Pancreas (tissue), 10 donors: ENCODE measurements at regions not wholly inside any gene's neighbourhood (a gene's known extent, or its start where the extent isn't known, plus 50 kb on each side); places are given as distances from the start of the nearest gene placed in this dataset.

Source experiments
- ATAC-seq, 4 donors: fragments of 200-7000 bp; cut with Tn5 transposase; one replicate each; pipeline versions ENCODE4 v1.8.0 to v1.9.1; 2020; ENCODE audit warnings: mild to moderate bottlenecking in 4 of 4, moderate library complexity in 4 of 4
- DNase-seq, 6 donors: peaks; one replicate each; pipeline ENCODE4 v3.0.0-alpha.2; 2020
- FAIRE-seq: peaks from 2 replicates; lab custom pipeline; 2012; peaks lifted over from hg19 to GRCh38; lab: Jason Lieb, UNC
- H3K27ac ChIP-seq, 4 donors: fragments of 200-600 bp; sonication (generic); 1 replicate in 3 of 4; 2 replicates in 1 of 4; pipeline versions ENCODE4 v1.5.0 to v1.8.0; 2020
- H3K27me3 ChIP-seq, 4 donors: fragments of 200-600 bp; one replicate each; pipeline ENCODE4 v1.8.0; 2021
- H3K36me3 ChIP-seq, 3 donors: fragments of 200-600 bp; sonication (generic) in 1 of 3; one replicate each; pipeline versions ENCODE4 v1.5.0 to v1.8.0; 2020 to 2021
- H3K4me1 ChIP-seq, 3 donors: fragments of 200-600 bp; one replicate each; pipeline ENCODE4 v1.8.0; 2021
- H3K4me3 ChIP-seq, 4 donors: fragments of 200-600 bp; sonication (generic) in 2 of 4; one replicate each; pipeline versions ENCODE4 v1.5.0 to v1.8.0; 2020 to 2021
- H3K9me3 ChIP-seq, 4 donors: fragments of 200-600 bp; one replicate each; pipeline ENCODE4 v1.8.0; 2021
- CTCF ChIP-seq, 4 donors: fragments of 200-600 bp; sonication (generic) in 3 of 4; IDR thresholded peaks; one replicate each; pipeline versions ENCODE4 v1.5.0 to v1.8.0; 2021; ENCODE audit warnings: antibody characterized with exemption in 4 of 4
- WGBS, 2 donors: extraction: QIAGEN DNeasy Blood & Tissue Kit; methylation state at CpG; one replicate each; pipeline ENCODE4 v1.1.7; 2013; 5-methylcytosine and 5-hydroxymethylcytosine counted together
- intact Hi-C, 3 donors: fragments of 100-400 bp; cut with DNase I; formaldehyde crosslinking; loops; one replicate each; pipeline versions ENCODE4 v1.11.1 to v1.14.2; 2022
- donor health status: healthy with polysubstance abuse.
- donor health status: DM: no; HTN: no; CAD: no; lungs with moderate emphysema.
- donor health status: DM: no; HTN: no; CAD: no.
- donor health status: control.
- donor health status: control.
- donor health status: Bipolar disorder and iron deficiency.
- donor health status: DM: yes; HTN: yes; CAD: no.
- donor health status: DM: no; HTN: no; CAD: no.
- donor health status: DM: no; HTN: no; CAD: no.
- donor health status: DM: yes; HTN: yes; CAD: no.

GRCh38 chr19:31715249-31715945 lies 366.2 kb upstream of the TSHZ3 start:
- WGBS, 2 donors: 57 to 64% methylated on average over 17 of the region's 17 CpGs
- H3K36me3 ChIP-seq: no peaks in the 10 kb centered on the region
- no peaks in the 10 kb centered on the region for H3K4me1 ChIP-seq
- no peak for FAIRE-seq
- H3K9me3 ChIP-seq: no peaks in the 10 kb centered on the region
- DNase-seq: no peak
- H3K27me3 ChIP-seq: peaks cover 0 to 26% (median 0%) of the 10 kb centered on the region in 4 donors
- intact Hi-C loops: no loop called here
- no peak overlapping the region for H3K27ac ChIP-seq
- H3K4me3 ChIP-seq: no peak overlapping the region
- no peak for ATAC-seq
- TF ChIP-seq CTCF (IDR thresholded peaks at IDR 0.05): no peak

GRCh38 chr19:31716826-31717225 lies 367.6 kb upstream of the TSHZ3 start:
- FAIRE-seq (no peak), DNase-seq (no peak), ATAC-seq (no peak)
- TF ChIP-seq CTCF (IDR thresholded peaks at IDR 0.05): no peak
- Histone ChIP-seq H3K4me1 (no peaks in the 10 kb centered on the region), H3K4me3 (no peak overlapping the region), H3K27me3 (peaks cover 0 to 26% (median 0%) of the 10 kb centered on the region in 4 donors), H3K27ac (no peak overlapping the region), H3K9me3 (no peaks in the 10 kb centered on the region), H3K36me3 (no peaks in the 10 kb centered on the region)
- WGBS, 2 donors: 39 to 41% methylated on average over 6 of the region's 6 CpGs
- intact Hi-C loops: no loop called here

GRCh38 chr19:31717269-31717923 lies 368.2 kb upstream of the TSHZ3 start:
- intact Hi-C loops: no loop called here
- Histone ChIP-seq H3K36me3 (no peaks in the 10 kb centered on the region), H3K4me3 (no peak overlapping the region), H3K27ac (no peak overlapping the region), H3K27me3 (peaks cover 0 to 26% (median 0%) of the 10 kb centered on the region in 4 donors), H3K9me3 (no peaks in the 10 kb centered on the region), H3K4me1 (no peaks in the 10 kb centered on the region)
- FAIRE-seq: no peak
- TF ChIP-seq CTCF (IDR thresholded peaks at IDR 0.05): no peak
- ATAC-seq: no peak
- DNase-seq: no peak
- whole genome bisulfite sequencing, 2 donors: 20 to 28% methylated on average over 16 of the region's 16 CpGs

GRCh38 chr19:31718032-31718431 lies 368.8 kb upstream of the TSHZ3 start:
- DNase-seq (no peak), FAIRE-seq (no peak), ATAC-seq (no peak)
- 25 to 28% methylated on average over 6 of the region's 6 CpGs for WGBS, 2 donors
- Histone ChIP-seq H3K27me3 (peaks cover 0 to 26% (median 0%) of the 10 kb centered on the region in 4 donors), H3K4me3 (no peak overlapping the region), H3K36me3 (no peaks in the 10 kb centered on the region), H3K9me3 (no peaks in the 10 kb centered on the region), H3K4me1 (no peaks in the 10 kb centered on the region), H3K27ac (no peak overlapping the region)
- intact Hi-C loops: no loop called here
- TF ChIP-seq CTCF (IDR thresholded peaks at IDR 0.05): no peak

GRCh38 chr19:31718898-31719297 lies 369.7 kb upstream of the TSHZ3 start:
- no peak overlapping the region for H3K4me3 ChIP-seq
- FAIRE-seq: no peak

More at GRCh38 chr19:31718898-31719297, 369.7 kb upstream of the TSHZ3 start:
- intact Hi-C loops: no loop called here
- no peaks in the 10 kb centered on the region for H3K9me3 ChIP-seq
- H3K27ac ChIP-seq: no peak overlapping the region
- no peaks in the 10 kb centered on the region for H3K4me1 ChIP-seq
- DNase-seq: no peak
- no peaks in the 10 kb centered on the region for H3K36me3 ChIP-seq
- peaks cover 0 to 26% (median 0%) of the 10 kb centered on the region in 4 donors for H3K27me3 ChIP-seq
- 58 to 62% methylated on average over 10 of the region's 10 CpGs for WGBS, 2 donors
- no peak for ATAC-seq
- TF ChIP-seq CTCF (IDR thresholded peaks at IDR 0.05): no peak
